ENCODE measurements at regions not wholly inside any gene's neighbourhood (a gene's known extent, or its start where the extent isn't known, plus 50 kb on each side); places are given as distances from the start of the nearest gene placed in this dataset.

GRCh38 chr20:39294137-39294725, 332.1 kb downstream of the DHX35 start:
- H3K9me3 ChIP-seq: no peaks in the 10 kb centered on the region
- no peak for TF ChIP-seq POLR2A (IDR thresholded peaks at IDR 0.05)
- TF ChIP-seq EP300 (IDR thresholded peaks at IDR 0.05): no peak
- TF ChIP-seq CTCF (IDR thresholded peaks at IDR 0.05): no peak
- no peak overlapping the region for H3K4me3 ChIP-seq
- no peak for DNase-seq (ENCODE audit: low spot score in 2 of 2)
- no peaks in the 10 kb centered on the region for H3K4me1 ChIP-seq
- no peak overlapping the region for H3K27ac ChIP-seq
- WGBS, 2 donors: 83 to 88% methylated on average over 2 of the region's 2 CpGs
- H3K36me3 ChIP-seq: no peaks in the 10 kb centered on the region
- no peaks in the 10 kb centered on the region for H3K27me3 ChIP-seq

- no peak for DNase-seq (ENCODE audit: low spot score in 2 of 2)
- Histone ChIP-seq H3K4me1 (no peaks in the 10 kb centered on the region), H3K4me3 (no peak overlapping the region), H3K9me3 (no peaks in the 10 kb centered on the region), H3K27me3 (no peaks in the 10 kb centered on the region), H3K27ac (no peak overlapping the region), H3K36me3 (no peaks in the 10 kb centered on the region)
- WGBS, 2 donors: 49 to 51% methylated on average over 3 of the region's 3 CpGs
- TF ChIP-seq CTCF (IDR thresholded peaks at IDR 0.05) (no peak), EP300 (IDR thresholded peaks at IDR 0.05) (no peak), POLR2A (IDR thresholded peaks at IDR 0.05) (no peak)
Measured at GRCh38 chr20:39292193-39292736, 330.1 kb downstream of the DHX35 start.

GRCh38 chr20:39291301-39291700, 329.2 kb downstream of the DHX35 start:
- DNase-seq (ENCODE audit: low spot score in 2 of 2): no peak
- H3K36me3 ChIP-seq: no peaks in the 10 kb centered on the region
- TF ChIP-seq POLR2A (IDR thresholded peaks at IDR 0.05): no peak
- no peak for TF ChIP-seq EP300 (IDR thresholded peaks at IDR 0.05)
- TF ChIP-seq CTCF (IDR thresholded peaks at IDR 0.05): no peak
- no peaks in the 10 kb centered on the region for H3K4me1 ChIP-seq
- no peaks in the 10 kb centered on the region for H3K27me3 ChIP-seq
- WGBS, 2 donors: 57 to 69% methylated on average over 5 of the region's 5 CpGs
- no peak overlapping the region for H3K4me3 ChIP-seq
- H3K27ac ChIP-seq: no peak overlapping the region
- H3K9me3 ChIP-seq: no peaks in the 10 kb centered on the region

GRCh38 chr20:39290575-39290974, 328.4 kb downstream of the DHX35 start:
- Histone ChIP-seq H3K27me3 (no peaks in the 10 kb centered on the region), H3K9me3 (no peaks in the 10 kb centered on the region), H3K27ac (no peak overlapping the region), H3K4me3 (no peak overlapping the region), H3K36me3 (no peaks in the 10 kb centered on the region), H3K4me1 (no peaks in the 10 kb centered on the region)
- TF ChIP-seq POLR2A (IDR thresholded peaks at IDR 0.05) (no peak), CTCF (IDR thresholded peaks at IDR 0.05) (no peak), EP300 (IDR thresholded peaks at IDR 0.05) (no peak)
- no peak for DNase-seq (ENCODE audit: low spot score in 2 of 2)

- WGBS, 2 donors: 85 to 87% methylated on average over 2 of the region's 2 CpGs
- H3K27me3 ChIP-seq: no peaks in the 10 kb centered on the region
Measured at GRCh38 chr20:39289831-39290230, 327.7 kb downstream of the DHX35 start.

More at GRCh38 chr20:39289831-39290230, 327.7 kb downstream of the DHX35 start:
- Histone ChIP-seq H3K9me3 (no peaks in the 10 kb centered on the region), H3K4me3 (no peak overlapping the region), H3K4me1 (no peaks in the 10 kb centered on the region), H3K36me3 (no peaks in the 10 kb centered on the region), H3K27ac (no peak overlapping the region)
- DNase-seq (ENCODE audit: low spot score in 2 of 2): no peak
- TF ChIP-seq POLR2A (IDR thresholded peaks at IDR 0.05) (no peak), EP300 (IDR thresholded peaks at IDR 0.05) (no peak), CTCF (IDR thresholded peaks at IDR 0.05) (no peak)

Data from tibial nerve (tissue), 4 donors.